Osteocyte (in vitro differentiated cells): ENCODE measurements at regions not wholly inside any gene's neighbourhood (a gene's known extent, or its start where the extent isn't known, plus 50 kb on each side); places are given as distances from the start of the nearest gene placed in this dataset.
"Not testable (repeated sequence)": the region's sequence is repeated elsewhere in the genome, so short reads cannot be mapped to it uniquely, and the experiment has no call there.

Source experiments
- DNase-seq: peaks from one replicate; pipeline ENCODE4 v3.0.0; 2021; ENCODE audit warnings: mixed read lengths; ENCODE audit not compliant: unreplicated experiment; ENCODE audit errors: extremely low spot score
- H3K27ac Mint-ChIP-seq: one replicate; pipeline ENCODE4 v1.8.0; 2021; ENCODE audit warnings: mild to moderate bottlenecking, mixed read lengths; ENCODE audit not compliant: unreplicated experiment
- H3K27me3 Mint-ChIP-seq: one replicate; pipeline ENCODE4 v1.8.0; 2021; ENCODE audit warnings: mixed read lengths; ENCODE audit not compliant: unreplicated experiment
- H3K36me3 Mint-ChIP-seq: one replicate; pipeline ENCODE4 v1.8.0; 2021; ENCODE audit warnings: mixed read lengths; ENCODE audit not compliant: unreplicated experiment
- H3K4me1 Mint-ChIP-seq: one replicate; pipeline ENCODE4 v1.8.0; 2021; ENCODE audit warnings: mixed read lengths; ENCODE audit not compliant: unreplicated experiment
- H3K4me3 Mint-ChIP-seq: one replicate; pipeline ENCODE4 v1.8.0; 2021; ENCODE audit warnings: mild to moderate bottlenecking, moderate library complexity, mixed read lengths; ENCODE audit not compliant: unreplicated experiment
- H3K9me3 Mint-ChIP-seq: one replicate; pipeline ENCODE4 v1.8.0; 2021; ENCODE audit warnings: mixed read lengths; ENCODE audit not compliant: unreplicated experiment
- CTCF ChIP-seq: fragments of 200-600 bp; sonication (generic); IDR thresholded peaks from 2 replicates; pipeline ENCODE4 v1.5.0; 2021; ENCODE audit warnings: antibody characterized with exemption, mild to moderate bottlenecking, moderate library complexity

GRCh38 chr13:58488251-58488650 is 856.7 kb downstream of the PCDH17 start:
- no peaks in the 10 kb centered on the region for H3K36me3 Mint-ChIP-seq
- TF ChIP-seq CTCF = no peak
- H3K4me1 Mint-ChIP-seq = no peaks in the 10 kb centered on the region
- no peak overlapping the region for H3K4me3 Mint-ChIP-seq
- no peaks in the 10 kb centered on the region for H3K9me3 Mint-ChIP-seq
- DNase-seq = no peak
- peaks cover 7% of the 10 kb centered on the region for H3K27me3 Mint-ChIP-seq
- H3K27ac Mint-ChIP-seq = no peak overlapping the region

GRCh38 chr13:58495668-58496067 is 864.1 kb downstream of the PCDH17 start:
- Mint-ChIP-seq H3K27ac (no peak overlapping the region), H3K9me3 (no peaks in the 10 kb centered on the region), H3K27me3 (no peaks in the 10 kb centered on the region), H3K36me3 (no peaks in the 10 kb centered on the region), H3K4me1 (no peaks in the 10 kb centered on the region), H3K4me3 (no peak overlapping the region)
- no peak for TF ChIP-seq CTCF
- DNase-seq = no peak

- H3K4me3 Mint-ChIP-seq = no peak overlapping the region
- TF ChIP-seq CTCF = no peak
- H3K9me3 Mint-ChIP-seq = peaks cover 7% of the 10 kb centered on the region
- no peaks in the 10 kb centered on the region for H3K36me3 Mint-ChIP-seq
- no peak for DNase-seq
- no peak overlapping the region for H3K27ac Mint-ChIP-seq
- no peaks in the 10 kb centered on the region for H3K27me3 Mint-ChIP-seq
- no peaks in the 10 kb centered on the region for H3K4me1 Mint-ChIP-seq
Observed at GRCh38 chr13:58500938-58501337, 869.4 kb downstream of the PCDH17 start.

- not testable (repeated sequence) for H3K27ac Mint-ChIP-seq, DNase-seq, H3K4me3 Mint-ChIP-seq, H3K4me1 Mint-ChIP-seq, H3K36me3 Mint-ChIP-seq, H3K27me3 Mint-ChIP-seq
- peaks cover 12% of the 10 kb centered on the region for H3K9me3 Mint-ChIP-seq
Observed at GRCh38 chr13:58504202-58504700, 872.7 kb downstream of the PCDH17 start.

- not testable (repeated sequence) for DNase-seq, H3K4me3 Mint-ChIP-seq, H3K36me3 Mint-ChIP-seq, H3K4me1 Mint-ChIP-seq, H3K27ac Mint-ChIP-seq, H3K27me3 Mint-ChIP-seq
- H3K9me3 Mint-ChIP-seq = peaks cover 16% of the 10 kb centered on the region
Observed at GRCh38 chr13:58505262-58505920, 873.8 kb downstream of the PCDH17 start.

- peak; percentile 63 for DNase-seq
- H3K4me3 Mint-ChIP-seq = no peak overlapping the region
- no peak overlapping the region for H3K27ac Mint-ChIP-seq
- H3K27me3 Mint-ChIP-seq = no peaks in the 10 kb centered on the region
- H3K36me3 Mint-ChIP-seq = no peaks in the 10 kb centered on the region
- no peak for TF ChIP-seq CTCF
- no peaks in the 10 kb centered on the region for H3K4me1 Mint-ChIP-seq
- peaks cover 4% of the 10 kb centered on the region for H3K9me3 Mint-ChIP-seq
Observed at GRCh38 chr13:58528351-58528750, 896.8 kb downstream of the PCDH17 start.
